ENCODE measurements at regions not wholly inside any gene's neighbourhood (a gene's known extent, or its start where the extent isn't known, plus 50 kb on each side); places are given as distances from the start of the nearest gene placed in this dataset.

DNA sequence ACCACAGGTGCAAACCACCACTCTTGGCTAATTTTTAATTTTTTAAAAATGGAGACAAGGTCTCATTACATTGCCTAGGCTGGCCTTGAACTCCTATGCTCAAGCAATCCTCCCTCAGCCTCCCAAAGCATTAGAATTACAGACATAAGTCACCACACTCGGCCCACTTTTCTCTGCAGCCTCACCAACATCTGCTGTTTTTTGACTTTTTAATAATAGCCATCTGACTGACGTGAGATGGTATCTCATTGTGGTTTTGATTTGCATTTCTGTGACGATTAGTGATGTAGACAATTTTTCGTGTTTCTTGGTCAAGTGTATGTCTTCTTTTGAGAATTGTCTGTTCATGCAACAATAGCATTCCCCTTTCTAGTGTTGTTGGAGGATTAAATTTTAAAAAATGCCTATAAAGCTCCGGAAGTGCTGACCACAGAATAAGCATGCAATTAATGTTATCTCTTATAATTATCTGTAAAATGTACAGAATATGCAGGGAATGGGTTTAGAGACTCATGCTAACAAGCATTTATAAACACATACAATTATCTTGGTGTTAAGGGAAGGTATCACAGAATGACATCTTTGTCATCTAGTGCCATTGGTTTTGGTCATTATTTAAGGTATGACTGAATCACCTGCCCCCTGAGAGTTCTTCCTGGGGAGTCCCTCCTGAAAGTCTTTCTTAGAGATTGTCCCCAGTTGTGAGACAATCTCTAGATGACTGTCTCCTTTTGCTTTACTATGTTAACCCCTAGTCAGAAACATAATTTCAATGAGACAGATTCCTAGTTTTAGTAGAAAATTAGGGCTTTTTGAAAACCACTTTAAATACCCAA lies 118.5 kb upstream of the SERTM1 start:
- H3K4me1 Mint-ChIP-seq (ENCODE audit: low read depth), result no peaks in the 10 kb centered on the region
- no peaks in the 10 kb centered on the region for H3K9me3 Mint-ChIP-seq
- H3K4me3 Mint-ChIP-seq, result no peak overlapping the region
- intact Hi-C loops (cut with micrococcal nuclease), result no loop called here
- H3K36me3 Mint-ChIP-seq (ENCODE audit: low read depth), result no peaks in the 10 kb centered on the region
- peaks cover 4% of the 10 kb centered on the region for H3K27me3 Mint-ChIP-seq (ENCODE audit: low read depth)
- CTCF ChIA-PET, result no interaction called here
- no peak overlapping the region for H3K27ac Mint-ChIP-seq
- DNase-seq, result no peak

DNA sequence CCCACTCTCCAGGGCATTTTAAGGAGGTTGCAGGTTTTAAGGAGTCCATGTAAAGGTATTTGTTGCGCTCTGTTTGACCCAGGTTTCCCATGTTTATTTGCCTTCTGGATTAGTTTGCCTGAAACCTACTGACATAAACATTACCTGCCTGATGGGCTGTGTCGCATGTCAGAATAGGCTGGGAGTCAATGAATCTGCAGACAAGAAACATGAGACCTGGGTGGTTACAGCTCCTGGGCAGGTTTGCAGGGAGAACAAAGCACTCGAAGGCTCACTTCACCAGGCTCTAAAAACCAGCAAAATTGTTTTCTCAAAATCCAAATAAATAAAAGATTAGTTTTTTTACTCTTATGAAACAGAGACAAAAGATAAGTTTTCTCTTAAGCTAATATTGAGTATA lies 114.4 kb upstream of the SERTM1 start:
- H3K27ac Mint-ChIP-seq, result no peak overlapping the region
- intact Hi-C loops (cut with micrococcal nuclease), result no loop called here
- H3K27me3 Mint-ChIP-seq (ENCODE audit: low read depth), result peaks cover 9% of the 10 kb centered on the region
- DNase-seq, result no peak
- H3K9me3 Mint-ChIP-seq, result no peaks in the 10 kb centered on the region
- no peaks in the 10 kb centered on the region for H3K4me1 Mint-ChIP-seq (ENCODE audit: low read depth)
- no peak overlapping the region for H3K4me3 Mint-ChIP-seq
- H3K36me3 Mint-ChIP-seq (ENCODE audit: low read depth), result no peaks in the 10 kb centered on the region
- CTCF ChIA-PET, result no interaction called here

DNA sequence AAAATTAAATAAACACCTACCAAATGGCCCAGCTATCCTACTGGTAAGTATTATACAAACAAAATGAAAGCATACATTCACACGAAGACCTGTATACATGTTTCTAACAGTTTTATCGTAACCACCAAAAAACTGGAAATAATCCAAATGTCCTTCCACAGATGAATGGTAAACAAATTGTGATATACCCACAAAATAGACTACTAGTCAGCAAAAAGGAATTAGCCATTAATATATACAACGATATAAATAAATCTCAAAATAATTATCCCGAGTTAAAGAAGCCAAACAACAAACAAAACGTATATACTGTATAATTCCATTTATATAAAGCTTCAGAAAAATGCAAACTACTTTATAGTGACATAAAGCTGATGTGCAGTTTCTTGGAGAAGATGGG lies 106.3 kb upstream of the SERTM1 start:
- no peak for DNase-seq
- Mint-ChIP-seq H3K36me3 (ENCODE audit: low read depth) (no peaks in the 10 kb centered on the region), H3K9me3 (no peaks in the 10 kb centered on the region), H3K27ac (no peak overlapping the region), H3K27me3 (ENCODE audit: low read depth) (peaks cover 1% of the 10 kb centered on the region), H3K4me3 (no peak overlapping the region), H3K4me1 (ENCODE audit: low read depth) (no peaks in the 10 kb centered on the region)
- CTCF ChIA-PET, result no interaction called here
- intact Hi-C loops (cut with micrococcal nuclease), result no loop called here

DNA sequence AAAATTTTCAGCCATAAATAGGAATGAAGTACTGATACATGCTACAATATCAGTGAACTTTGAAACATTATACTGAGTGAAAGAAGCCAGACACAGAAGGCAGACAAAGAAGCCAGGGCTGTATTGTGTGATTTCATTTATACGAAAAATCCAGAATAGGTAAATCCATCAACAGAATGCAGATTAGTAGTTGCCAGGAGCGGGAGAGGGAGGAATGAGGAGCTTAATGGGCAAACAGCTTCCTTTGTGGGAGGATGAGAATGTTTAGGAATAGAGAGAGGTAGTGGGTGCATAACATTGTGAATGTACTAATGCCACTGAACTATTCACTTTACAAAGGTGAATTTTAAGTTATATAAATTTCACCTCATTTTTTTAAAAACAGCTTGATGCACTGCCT lies 103.3 kb upstream of the SERTM1 start:
- no peaks in the 10 kb centered on the region for H3K4me1 Mint-ChIP-seq (ENCODE audit: low read depth)
- H3K27me3 Mint-ChIP-seq (ENCODE audit: low read depth), result no peaks in the 10 kb centered on the region
- no peaks in the 10 kb centered on the region for H3K36me3 Mint-ChIP-seq (ENCODE audit: low read depth)
- intact Hi-C loops (cut with micrococcal nuclease), result no loop called here
- H3K4me3 Mint-ChIP-seq, result no peak overlapping the region
- H3K9me3 Mint-ChIP-seq, result no peaks in the 10 kb centered on the region
- H3K27ac Mint-ChIP-seq, result no peak overlapping the region
- CTCF ChIA-PET, result no interaction called here
- no peak for DNase-seq

DNA sequence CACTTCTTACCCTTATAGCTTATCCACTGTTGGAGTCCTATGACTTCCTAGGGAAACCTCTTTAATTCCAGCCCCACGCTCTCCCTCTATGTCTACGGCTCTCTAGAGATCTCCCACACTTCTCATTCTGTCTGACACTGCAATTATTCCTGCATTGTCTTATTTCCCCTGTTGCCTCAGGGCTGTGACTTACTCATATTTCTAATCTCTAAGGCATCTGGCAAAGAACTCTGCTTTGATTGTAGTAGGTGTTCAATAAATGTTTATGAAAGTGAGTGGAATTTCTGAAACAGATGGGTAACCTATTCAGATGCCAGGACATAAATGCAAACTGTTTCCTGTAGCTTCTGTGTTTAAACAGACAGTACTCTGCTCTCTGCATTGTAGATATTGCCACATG lies 102.4 kb upstream of the SERTM1 start:
- no peak overlapping the region for H3K27ac Mint-ChIP-seq
- H3K9me3 Mint-ChIP-seq, result no peaks in the 10 kb centered on the region
- no peaks in the 10 kb centered on the region for H3K27me3 Mint-ChIP-seq (ENCODE audit: low read depth)
- intact Hi-C loops (cut with micrococcal nuclease), result no loop called here
- no peaks in the 10 kb centered on the region for H3K4me1 Mint-ChIP-seq (ENCODE audit: low read depth)
- H3K36me3 Mint-ChIP-seq (ENCODE audit: low read depth), result no peaks in the 10 kb centered on the region
- no peak overlapping the region for H3K4me3 Mint-ChIP-seq
- DNase-seq, result no peak
- CTCF ChIA-PET, result no interaction called here

DNA sequence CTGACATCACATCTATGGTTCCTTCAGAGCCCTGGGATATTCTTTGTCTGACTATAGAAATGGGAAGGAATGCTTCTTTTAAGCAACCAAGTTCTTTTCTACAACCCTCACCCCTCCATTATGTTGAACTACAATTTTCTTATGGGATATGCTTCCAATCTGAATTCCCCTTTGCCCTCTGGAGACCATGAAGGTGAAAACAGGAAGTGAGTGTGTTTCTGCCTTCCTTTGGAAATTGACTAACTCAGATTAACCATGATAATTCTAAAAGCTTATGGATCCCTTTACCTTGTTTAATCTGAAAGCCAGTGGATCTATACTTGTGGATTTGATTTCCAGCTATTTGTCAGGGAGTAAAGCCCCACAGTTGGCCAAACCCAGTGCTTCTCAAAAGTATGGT lies 90.8 kb upstream of the SERTM1 start:
- H3K4me1 Mint-ChIP-seq (ENCODE audit: low read depth), result no peaks in the 10 kb centered on the region
- H3K27me3 Mint-ChIP-seq (ENCODE audit: low read depth), result peaks cover 10% of the 10 kb centered on the region
- no peak overlapping the region for H3K4me3 Mint-ChIP-seq
- CTCF ChIA-PET, result no interaction called here
- intact Hi-C loops (cut with micrococcal nuclease), result no loop called here
- H3K36me3 Mint-ChIP-seq (ENCODE audit: low read depth), result no peaks in the 10 kb centered on the region
- H3K27ac Mint-ChIP-seq, result no peak overlapping the region
- H3K9me3 Mint-ChIP-seq, result no peaks in the 10 kb centered on the region
- DNase-seq, result no peak

DNA sequence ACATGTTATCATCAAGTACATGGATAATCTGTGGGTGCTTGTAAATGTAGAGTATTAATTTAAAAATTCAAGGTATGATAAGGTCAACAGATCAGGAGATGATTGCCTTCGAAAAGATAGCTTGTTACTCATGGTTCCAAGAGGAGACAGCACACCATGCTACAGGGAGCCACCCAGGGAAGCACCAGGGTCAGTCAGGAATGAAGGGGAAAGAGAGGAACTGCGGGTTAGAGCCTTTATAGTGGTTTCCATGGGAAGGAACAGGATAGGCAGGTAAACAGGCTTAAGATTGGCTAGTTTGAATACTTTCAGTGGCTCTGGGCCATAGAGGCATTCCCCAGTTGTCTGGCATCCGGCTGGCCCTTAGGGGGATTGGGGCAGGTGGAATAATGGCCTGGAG lies 74.2 kb upstream of the SERTM1 start:
- Mint-ChIP-seq H3K36me3 (ENCODE audit: low read depth) (no peaks in the 10 kb centered on the region), H3K9me3 (no peaks in the 10 kb centered on the region), H3K27ac (no peak overlapping the region), H3K4me3 (no peak overlapping the region), H3K4me1 (ENCODE audit: low read depth) (no peaks in the 10 kb centered on the region), H3K27me3 (ENCODE audit: low read depth) (peaks cover 4% of the 10 kb centered on the region)
- no peak for DNase-seq
- CTCF ChIA-PET, result no interaction called here
- intact Hi-C loops (cut with micrococcal nuclease), result no loop called here

DNA sequence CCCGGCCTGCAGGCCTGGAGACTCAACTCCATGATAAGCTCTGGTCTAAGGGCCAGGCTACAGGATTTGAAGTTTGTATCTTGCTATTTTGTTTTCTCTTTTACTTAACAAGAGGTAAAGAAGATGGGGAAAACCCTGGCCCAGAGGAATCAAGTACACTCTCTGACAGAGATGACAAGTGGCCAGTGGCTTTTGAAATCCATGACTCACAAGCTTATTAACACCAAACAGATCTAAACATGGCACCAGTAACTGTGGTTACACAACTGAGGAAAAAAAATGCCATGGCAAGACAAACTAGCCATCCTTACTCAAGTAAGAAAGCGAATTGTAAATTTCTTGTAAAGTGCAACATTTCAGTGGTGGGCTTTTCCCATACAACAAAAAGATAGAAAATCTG lies 72.6 kb upstream of the SERTM1 start:
- H3K4me3 Mint-ChIP-seq, result no peak overlapping the region
- no peaks in the 10 kb centered on the region for H3K4me1 Mint-ChIP-seq (ENCODE audit: low read depth)
- no peak for DNase-seq
- peaks cover 4% of the 10 kb centered on the region for H3K27me3 Mint-ChIP-seq (ENCODE audit: low read depth)
- intact Hi-C loops (cut with micrococcal nuclease), result no loop called here
- CTCF ChIA-PET, result interaction anchor here (1.1 kb wide), 1 partner anchor 11 kb away, joined by 5 read pairs; no protein-coding TSS in a partner anchor
- no peak overlapping the region for H3K27ac Mint-ChIP-seq
- no peaks in the 10 kb centered on the region for H3K9me3 Mint-ChIP-seq
- H3K36me3 Mint-ChIP-seq (ENCODE audit: low read depth), result no peaks in the 10 kb centered on the region

DNA sequence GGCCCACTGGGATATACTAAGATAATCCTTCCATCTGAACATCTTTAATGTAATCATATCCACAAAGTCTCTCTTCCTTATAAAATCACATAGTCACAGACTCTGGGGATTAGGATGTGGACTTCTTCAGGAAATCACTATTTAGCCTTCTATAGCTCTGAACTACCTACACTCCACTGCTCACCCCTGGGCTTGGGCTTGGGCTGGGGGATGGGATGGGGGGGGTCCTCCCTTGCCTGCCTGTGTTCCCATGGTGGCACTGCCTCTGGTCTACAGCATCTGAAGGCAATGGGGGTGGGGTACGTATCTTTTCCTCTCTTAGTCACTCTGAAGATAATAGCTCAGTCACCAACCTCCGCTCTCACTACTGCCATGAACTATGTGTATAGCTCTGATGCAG lies 67.8 kb upstream of the SERTM1 start:
- Mint-ChIP-seq H3K27ac (no peak overlapping the region), H3K36me3 (ENCODE audit: low read depth) (no peaks in the 10 kb centered on the region), H3K27me3 (ENCODE audit: low read depth) (no peaks in the 10 kb centered on the region), H3K9me3 (no peaks in the 10 kb centered on the region), H3K4me3 (no peak overlapping the region), H3K4me1 (ENCODE audit: low read depth) (no peaks in the 10 kb centered on the region)
- no peak for DNase-seq
- CTCF ChIA-PET, result interaction anchor here (1.6 kb wide), 1 partner anchor 186 kb away, joined by 6 read pairs; no protein-coding TSS in a partner anchor
- intact Hi-C loops (cut with micrococcal nuclease), result no loop called here

DNA sequence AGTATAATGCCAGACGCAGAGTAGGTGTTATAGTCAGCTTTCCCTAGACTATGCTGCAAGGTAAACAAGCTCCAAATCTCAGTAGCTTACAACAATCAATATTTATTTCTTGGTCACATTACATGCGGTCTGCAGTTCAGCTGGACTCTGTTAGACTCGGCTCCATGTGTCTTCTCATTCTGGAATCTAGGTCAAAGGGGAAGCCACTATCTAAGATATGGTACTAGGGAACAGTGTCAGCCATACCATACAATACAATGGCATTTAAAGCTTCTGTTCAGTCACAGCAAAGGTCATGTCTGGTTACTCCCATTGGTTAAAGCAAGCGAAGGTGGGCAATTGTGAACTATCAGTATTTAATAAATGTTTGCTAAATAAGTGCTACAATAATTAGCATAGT lies 65.3 kb upstream of the SERTM1 start:
- no peaks in the 10 kb centered on the region for H3K4me1 Mint-ChIP-seq (ENCODE audit: low read depth)
- no peaks in the 10 kb centered on the region for H3K9me3 Mint-ChIP-seq
- no peak overlapping the region for H3K4me3 Mint-ChIP-seq
- H3K27ac Mint-ChIP-seq, result no peak overlapping the region
- CTCF ChIA-PET, result no interaction called here
- no peak for DNase-seq
- H3K36me3 Mint-ChIP-seq (ENCODE audit: low read depth), result no peaks in the 10 kb centered on the region
- no peaks in the 10 kb centered on the region for H3K27me3 Mint-ChIP-seq (ENCODE audit: low read depth)
- intact Hi-C loops (cut with micrococcal nuclease), result no loop called here

DNA sequence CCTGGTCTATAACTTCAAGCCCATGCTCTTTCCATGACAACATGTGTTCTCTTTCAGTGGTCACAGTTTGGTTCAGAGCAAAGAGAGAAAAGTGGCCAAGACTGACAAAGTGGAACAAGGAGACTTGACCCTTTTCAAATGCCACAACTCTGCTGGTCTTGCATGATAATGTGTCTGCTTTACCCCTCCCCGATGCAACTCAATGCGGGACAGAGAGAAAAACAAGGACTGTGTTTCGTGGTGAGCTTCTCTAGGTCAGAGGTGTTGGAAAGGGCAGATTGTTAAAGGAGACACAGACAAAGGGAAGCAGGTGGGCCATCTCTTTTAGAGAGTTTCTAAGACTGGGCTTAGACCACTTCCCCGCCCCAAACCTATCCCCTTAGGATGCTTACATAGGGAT lies 61.6 kb upstream of the SERTM1 start:
- no peaks in the 10 kb centered on the region for H3K27me3 Mint-ChIP-seq (ENCODE audit: low read depth)
- CTCF ChIA-PET, result no interaction called here
- H3K27ac Mint-ChIP-seq, result no peak overlapping the region
- no peak for DNase-seq
- H3K36me3 Mint-ChIP-seq (ENCODE audit: low read depth), result no peaks in the 10 kb centered on the region
- H3K4me3 Mint-ChIP-seq, result no peak overlapping the region
- intact Hi-C loops (cut with micrococcal nuclease), result no loop called here
- no peaks in the 10 kb centered on the region for H3K9me3 Mint-ChIP-seq
- no peaks in the 10 kb centered on the region for H3K4me1 Mint-ChIP-seq (ENCODE audit: low read depth)

DNA sequence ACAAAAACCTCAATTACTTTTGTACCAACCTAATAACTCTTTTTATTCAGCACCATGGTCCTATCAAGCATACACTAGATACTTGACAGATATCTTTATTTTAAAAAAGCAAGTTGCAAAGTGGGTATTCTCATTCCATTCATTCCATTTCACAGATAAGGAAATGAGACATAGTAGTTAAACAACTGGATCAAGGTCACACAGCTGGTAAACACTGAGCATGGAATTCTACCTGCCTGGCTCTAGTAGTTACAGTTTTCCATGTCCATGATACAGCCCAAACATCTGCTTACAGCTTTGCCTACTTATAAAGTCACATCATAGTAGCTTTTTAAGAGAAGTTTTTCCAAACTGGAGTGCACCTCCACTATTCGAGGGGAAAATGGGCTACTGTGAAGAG lies 57.1 kb upstream of the SERTM1 start:
- intact Hi-C loops (cut with micrococcal nuclease), result no loop called here
- Mint-ChIP-seq H3K36me3 (ENCODE audit: low read depth) (no peaks in the 10 kb centered on the region), H3K27me3 (ENCODE audit: low read depth) (peaks cover 4% of the 10 kb centered on the region), H3K4me3 (no peak overlapping the region), H3K9me3 (peaks cover 3% of the 10 kb centered on the region), H3K27ac (no peak overlapping the region), H3K4me1 (ENCODE audit: low read depth) (no peaks in the 10 kb centered on the region)
- CTCF ChIA-PET, result no interaction called here
- no peak for DNase-seq

DNA sequence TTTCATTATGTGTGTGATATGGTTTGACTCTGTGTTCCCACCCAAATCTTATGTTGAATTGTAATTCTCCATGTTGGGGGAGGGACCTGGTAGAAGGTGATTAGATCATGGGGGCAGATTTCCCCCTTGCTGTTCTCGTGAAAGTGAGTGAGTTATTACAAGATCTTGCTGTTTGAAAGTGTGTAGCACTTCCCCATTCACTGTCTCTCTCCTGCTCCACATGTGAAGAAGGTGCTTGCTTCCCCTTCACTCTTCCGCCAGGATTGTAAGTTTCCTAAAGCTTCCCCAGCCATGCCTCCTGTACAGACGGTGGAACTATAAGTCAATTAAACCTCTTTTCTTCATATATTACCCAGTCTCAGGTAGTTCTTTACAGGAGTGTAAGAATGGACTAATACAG lies 54.3 kb upstream of the SERTM1 start:
- Mint-ChIP-seq H3K4me1 (ENCODE audit: low read depth) (no peaks in the 10 kb centered on the region), H3K4me3 (no peak overlapping the region), H3K9me3 (peaks cover 3% of the 10 kb centered on the region), H3K27ac (no peak overlapping the region), H3K36me3 (ENCODE audit: low read depth) (no peaks in the 10 kb centered on the region), H3K27me3 (ENCODE audit: low read depth) (peaks cover 7% of the 10 kb centered on the region)
- no peak for DNase-seq
- CTCF ChIA-PET, result no interaction called here
- intact Hi-C loops (cut with micrococcal nuclease), result no loop called here

Measured in activated naive CD4-positive, alpha-beta T cell treated with anti-CD3 and anti-CD28 coated beads for 36 hours (primary cell).